Activated gamma-delta T cell treated with anti-CD3 and anti-CD28 coated beads, Interleukin-2, amount 50 U/mL, for 16 hours (primary cell): ENCODE measurements at regions not wholly inside any gene's neighbourhood (a gene's known extent, or its start where the extent isn't known, plus 50 kb on each side); places are given as distances from the start of the nearest gene placed in this dataset.
A peak's percentile ranks its signal among the peaks of the same experiment; 100 is the strongest.

Experiments
- DNase-seq: peaks from one replicate; pipeline ENCODE4 v3.0.0-alpha.2; 2020; ENCODE audit warnings: low read depth

DNA sequence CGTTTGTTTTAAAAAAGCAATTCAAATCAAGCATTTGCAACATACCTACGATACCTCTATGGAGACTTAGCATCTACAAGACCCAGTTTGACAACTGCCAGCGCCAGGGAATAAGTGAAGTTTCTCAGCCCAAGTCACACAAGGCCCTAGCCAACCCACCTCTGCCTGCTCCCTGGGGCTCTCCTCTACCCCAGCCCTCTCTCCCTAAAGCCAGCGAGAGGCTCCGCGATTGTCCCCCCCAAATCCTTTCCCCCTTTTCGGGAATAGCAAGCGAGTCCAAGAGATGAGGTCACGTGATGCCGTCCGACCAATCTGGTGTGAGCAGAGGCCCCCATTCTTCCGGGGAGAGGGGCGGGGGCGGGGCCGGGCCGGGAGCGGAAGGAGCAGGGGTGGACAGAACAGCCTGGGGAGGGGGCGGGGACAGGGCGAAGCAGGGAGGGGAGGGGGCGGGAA, 102.2 kb upstream of the RAB6C start:
- peak; percentile 78 for DNase-seq

DNA sequence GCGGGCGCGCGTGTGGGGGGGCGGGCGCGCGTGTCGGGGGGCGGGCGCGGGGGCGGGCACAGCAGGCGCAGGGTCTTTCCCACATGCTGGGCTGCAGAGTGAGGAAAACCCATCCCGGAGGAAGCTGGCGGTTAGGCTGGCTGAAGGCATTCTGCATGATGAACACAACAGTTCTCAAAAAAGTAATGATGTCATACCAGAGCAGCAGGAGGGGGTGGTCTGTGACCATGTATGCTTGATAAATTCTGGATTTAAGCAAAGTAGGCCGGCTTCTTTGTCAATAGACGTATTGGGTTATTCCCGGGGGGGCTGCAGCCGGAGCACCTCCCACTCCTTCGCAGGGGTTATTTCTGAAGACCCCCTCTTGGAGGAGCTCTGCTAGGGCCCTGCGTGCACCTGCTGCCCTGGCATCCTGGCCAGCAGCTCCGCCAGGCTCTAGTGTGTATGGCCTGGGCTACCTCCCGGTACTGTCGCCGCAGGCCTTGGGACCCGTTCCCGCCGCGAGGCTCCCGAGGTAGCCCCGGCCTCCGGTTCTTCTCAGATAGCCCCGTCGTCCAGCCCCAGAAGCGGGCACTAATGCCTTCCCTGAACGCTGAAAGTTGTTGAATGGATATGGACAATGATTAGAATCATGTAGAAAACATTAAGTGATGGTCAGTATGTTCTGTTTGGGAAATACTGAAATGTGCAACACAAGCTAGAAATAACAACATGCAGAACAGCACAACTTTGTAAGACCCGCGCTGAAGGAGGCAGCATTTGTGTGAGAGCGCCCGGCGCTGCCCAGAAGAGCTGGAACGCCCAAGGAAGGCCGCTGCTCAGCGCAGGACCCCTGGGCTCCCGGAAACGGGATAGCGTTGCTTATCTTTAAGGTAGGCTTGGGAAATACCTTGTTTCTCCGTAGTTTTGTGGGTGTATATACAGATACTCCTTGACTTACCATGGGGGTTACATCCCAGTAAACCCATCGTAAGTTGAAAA, 101.4 kb upstream of the RAB6C start:
- no peak for DNase-seq

DNA sequence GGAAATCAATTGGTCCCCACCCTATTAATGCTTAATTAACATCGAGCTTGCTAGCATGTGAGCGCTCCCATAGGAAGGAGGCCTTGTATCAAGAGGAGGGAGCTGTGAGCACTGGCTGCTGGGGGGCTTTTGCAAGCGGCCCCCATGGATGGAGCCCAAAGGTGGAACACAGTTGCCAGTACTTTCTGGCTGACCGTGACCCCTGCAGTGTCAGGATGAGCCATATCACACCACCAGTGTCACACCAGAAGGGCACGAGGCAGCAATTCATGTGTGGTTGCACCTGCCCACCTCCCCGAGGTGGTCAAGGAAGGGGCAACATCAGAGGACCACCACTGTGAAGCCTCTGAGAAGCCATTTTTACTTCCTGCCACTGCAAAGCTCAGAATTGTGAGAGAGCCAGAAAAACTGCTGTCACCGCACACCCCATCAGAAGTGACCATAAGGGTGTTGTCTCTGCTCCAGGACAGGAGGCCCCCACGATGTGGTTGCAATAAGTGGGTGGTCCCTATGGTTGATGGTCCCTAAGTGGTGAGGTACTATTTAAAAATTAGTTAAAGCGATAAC, 99.8 kb upstream of the RAB6C start:
- no peak for DNase-seq

DNA sequence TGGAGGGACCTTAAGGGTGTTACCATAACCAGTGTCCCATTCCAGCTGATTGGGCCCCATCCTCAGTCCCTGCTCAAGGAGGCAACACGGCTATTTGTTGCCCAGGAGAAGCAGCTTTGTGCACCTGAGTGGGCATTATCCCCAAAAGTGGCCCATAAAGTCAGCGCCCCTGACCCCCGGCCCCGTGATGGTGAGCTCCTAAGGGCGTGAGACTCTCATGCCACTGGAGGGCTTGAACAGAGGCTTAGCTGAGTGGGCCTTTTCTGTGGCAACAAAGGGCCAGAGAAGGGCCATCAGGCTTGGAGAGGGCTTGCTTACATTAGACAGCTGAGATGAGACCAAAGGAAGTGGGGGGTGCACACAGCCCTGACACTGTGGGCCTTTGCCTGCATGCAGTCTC, 99.2 kb upstream of the RAB6C start:
- DNase-seq: no peak

DNA sequence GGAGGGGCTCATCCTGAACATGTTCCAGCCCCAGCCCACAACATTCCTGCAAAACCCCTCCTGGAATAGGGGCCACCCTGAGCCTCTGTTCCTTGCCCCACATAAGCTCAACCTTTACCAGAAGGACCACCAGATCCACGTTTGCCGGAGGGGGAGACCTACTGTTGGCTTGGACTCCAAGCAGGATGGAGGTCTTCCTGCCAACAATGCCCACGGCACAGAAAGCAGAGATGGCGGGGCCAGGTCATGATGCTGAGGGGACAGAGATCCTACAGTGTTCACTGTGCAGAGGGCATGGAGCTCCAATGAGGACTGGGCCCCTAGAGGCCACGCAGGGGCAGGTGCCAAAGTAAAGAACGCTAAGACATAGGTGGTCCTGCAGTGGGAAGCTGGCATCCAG, 98.5 kb upstream of the RAB6C start:
- no peak for DNase-seq

DNA sequence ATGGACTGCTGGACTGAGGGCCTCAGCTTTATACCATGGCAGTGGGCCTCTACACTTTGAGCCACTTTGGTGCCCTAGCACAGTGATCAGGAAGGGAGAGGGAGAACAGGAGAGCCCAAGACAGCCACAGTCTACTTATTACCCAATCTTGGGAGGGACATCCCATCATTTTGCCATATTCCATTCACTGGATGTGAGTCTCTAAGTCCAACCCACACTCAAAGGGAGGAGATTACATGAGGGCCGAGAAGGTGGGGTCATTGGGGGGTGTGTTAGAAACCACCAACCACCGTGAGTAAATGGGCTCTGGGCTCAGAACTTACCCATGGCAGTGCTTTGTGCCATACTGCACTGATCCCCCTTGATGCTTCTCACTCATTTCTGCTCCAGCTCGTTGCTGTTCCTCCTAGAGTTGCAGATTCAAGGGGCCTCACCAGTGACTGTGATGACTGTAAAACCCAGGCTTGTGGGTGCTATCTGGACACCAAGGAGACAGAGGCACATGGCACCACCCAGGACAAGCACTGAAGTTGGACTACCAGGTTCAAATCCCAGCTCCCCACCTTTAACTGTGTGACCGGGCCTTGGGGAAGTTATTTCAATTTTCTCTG, 97.6 kb upstream of the RAB6C start:
- DNase-seq: no peak

DNA sequence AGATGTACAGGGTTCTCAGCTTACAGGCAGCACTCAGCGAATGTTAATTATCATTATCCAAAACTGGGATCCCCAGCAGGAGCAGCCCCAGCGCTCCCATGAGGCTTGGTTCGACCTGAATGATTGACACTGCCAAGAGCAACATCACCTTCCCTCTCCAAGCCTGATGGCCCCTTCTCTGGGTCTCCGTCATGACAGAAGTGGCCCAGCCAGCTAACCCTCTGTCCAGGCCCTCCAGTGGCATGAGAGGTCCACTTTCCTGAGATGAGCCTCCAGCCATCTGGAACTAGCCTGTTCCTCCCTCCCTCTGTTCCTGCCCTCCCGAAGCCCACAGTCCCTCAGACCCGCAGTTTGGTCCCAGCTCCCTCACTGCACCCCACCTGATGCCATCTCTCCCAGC, 97.0 kb upstream of the RAB6C start:
- DNase-seq: no peak

DNA sequence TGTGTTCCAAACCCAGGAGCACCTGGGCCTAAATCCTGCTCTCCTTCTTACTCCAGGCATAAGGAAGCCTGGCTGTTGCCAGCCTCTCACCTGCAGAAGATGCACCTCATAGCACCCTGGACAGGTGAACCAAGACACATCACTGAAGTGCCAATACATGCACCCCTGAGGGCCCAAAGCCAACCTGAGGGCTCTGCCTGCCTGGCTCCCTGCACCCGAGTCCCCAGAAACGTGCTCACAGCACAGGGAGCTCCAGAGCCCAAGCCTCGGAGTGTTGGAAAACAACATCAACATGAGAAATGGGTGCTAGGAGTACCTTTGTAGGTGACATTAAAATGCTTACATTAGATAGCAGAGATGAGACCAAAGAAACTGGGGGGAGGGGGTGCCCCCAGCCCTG, 96.3 kb upstream of the RAB6C start:
- DNase-seq: no peak

DNA sequence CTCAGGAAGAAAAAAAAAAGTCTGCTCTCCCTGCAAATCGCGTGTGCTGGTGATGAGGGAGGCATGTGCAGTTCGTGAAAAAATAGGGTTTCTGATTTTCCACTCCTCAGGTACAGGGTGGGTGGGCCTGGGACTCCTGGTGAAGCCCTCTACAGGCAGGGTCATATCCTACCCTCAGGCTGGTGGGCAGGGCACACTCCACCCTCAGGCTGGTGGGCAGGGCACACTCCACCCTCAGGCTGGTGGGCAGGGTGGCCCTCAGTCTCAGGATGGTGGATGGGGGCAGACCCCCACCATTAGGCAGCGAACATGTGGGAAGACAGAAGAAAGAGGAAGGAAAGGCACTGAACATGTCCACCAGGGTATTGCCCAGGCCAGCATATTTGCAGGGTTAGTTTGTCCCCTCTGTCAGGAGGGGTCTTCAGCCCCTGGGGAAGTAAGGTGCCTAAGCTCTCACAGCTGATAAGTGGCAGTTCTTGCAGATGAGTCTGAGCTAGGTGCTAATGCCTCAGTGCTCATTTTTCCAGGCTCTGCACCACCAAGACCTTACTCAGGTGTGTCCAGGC, 95.2 kb upstream of the RAB6C start:
- no peak for DNase-seq

DNA sequence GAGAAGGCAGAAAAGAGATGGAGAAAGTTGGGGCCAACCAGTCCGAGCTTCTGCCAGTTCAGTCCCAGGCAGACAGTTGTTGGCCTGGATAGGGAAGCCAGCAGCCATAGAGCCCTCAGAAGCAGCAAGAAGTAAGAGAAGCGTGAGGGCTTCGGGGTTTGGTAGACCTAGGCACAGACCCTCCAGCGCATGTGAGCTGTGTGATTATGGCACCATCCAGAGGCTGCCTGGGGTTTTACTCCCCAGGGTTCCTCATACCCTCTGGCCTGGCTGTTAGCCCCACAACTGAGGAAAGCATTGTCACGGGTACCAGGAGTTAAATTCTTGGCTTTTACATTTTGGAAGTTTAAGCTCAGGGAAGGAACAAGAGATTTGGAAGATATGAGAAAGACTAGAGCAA, 93.7 kb upstream of the RAB6C start:
- no peak for DNase-seq

DNA sequence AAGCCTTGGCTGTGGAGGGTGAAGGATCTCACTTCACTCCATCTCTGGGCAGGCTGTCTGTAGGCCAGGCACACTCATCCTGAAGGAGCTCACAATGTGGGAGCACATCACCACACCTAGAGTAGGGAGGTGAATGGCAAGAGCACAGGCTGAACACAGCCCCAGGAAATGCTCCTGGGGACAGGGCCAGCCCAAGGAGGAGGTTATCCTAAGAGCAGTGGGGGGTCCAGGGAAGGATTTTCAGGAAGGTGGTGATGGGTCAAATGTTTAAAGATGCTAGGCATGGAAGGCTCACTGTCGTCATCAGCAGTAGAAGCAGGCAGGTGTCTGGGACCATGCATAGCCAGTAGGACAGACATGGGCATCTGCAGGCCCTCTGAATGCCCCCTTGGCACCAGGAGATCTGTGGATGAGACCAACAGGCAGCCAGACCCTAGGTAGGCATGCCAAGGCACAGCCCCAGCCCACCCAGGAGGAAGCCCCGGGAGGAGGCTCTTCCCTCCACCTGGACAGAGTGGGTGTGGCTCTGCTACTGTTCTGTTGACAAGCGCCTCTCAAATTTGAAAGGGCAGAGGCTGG, 91.7 kb upstream of the RAB6C start:
- no peak for DNase-seq

DNA sequence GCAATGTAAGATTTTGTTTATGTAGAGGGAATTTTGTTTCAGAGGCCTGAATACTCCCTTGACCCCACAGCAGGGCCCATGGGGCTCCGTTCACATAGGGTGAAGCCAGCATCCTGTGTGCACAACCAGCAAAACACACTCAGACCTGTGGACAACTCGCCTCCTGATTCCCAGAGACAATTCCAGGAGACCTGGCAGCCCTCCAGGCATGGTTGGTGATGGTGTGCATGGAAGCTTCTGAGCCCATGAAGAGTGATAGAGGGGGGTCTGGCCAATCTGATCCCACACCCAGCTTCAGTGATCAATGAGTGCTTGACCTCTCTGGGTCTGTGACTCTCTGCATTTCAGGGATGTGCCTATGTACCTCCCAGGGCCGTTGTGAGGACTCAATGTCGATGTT, 91.0 kb upstream of the RAB6C start:
- no peak for DNase-seq

DNA sequence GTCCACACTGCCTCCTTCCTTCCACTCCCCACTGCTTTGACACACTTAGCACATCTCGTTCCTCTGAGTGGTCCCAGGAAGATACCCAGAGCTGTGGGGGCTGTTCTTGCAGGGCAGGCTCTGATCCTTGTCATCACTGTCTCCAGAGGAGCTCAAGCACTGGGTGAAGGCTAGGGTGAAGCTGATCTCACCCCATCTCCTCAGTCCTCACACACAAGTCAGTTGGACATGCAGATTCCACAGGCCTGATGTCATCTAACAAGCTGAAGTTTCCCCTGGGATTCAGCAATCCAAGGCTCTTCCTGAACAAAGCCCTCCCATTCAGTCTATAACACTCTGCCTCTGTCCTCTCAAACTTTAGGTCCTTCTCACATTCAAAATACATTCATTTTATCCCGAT, 90.6 kb upstream of the RAB6C start:
- DNase-seq: no peak

DNA sequence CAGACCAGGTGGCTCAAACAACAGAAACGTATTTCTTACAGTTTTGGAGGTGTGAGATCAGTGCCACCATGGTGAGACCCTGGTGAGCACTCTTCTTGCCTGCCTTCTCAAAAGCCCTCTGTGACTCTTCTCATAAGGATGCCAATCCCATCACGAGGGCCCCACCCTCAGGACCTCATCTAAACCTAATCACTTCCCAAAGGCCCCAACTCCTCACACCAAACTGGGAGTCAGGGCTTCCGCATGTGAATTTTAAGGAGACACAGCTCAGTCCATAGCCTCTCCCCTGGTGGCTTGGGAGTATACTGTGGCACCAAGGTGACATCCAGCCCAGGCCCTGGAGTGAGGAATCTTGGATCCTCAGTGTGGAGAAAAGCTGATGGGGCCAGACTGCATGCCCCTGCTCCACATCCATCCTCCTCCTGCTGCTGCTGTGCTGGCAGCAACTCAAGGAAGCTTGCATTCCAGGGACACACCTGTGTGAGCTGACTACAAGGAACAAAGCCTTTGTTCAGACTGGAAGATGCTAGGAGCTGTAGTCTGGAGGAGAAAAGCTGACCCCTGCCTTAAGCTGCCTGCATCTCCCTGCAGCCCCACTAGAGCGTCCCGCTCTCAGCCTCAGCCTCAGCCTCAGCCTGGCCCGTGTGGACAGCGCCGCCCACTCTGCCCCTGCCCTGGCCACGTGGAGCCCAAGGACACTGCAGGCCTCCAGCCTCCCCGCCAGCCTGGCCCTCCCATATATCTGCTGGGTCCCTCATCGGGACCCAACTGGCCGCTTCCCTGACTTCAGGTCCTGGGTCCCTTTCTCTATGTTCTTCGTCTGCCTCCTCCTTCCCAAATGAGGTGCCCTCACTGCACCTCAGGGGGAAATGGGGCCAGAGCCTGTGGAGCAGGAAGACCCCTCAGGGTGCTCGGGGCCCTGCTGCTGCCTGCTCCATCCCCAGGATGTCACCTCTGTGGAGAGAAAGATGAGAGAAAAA, 87.8 kb upstream of the RAB6C start:
- DNase-seq: no peak

DNA sequence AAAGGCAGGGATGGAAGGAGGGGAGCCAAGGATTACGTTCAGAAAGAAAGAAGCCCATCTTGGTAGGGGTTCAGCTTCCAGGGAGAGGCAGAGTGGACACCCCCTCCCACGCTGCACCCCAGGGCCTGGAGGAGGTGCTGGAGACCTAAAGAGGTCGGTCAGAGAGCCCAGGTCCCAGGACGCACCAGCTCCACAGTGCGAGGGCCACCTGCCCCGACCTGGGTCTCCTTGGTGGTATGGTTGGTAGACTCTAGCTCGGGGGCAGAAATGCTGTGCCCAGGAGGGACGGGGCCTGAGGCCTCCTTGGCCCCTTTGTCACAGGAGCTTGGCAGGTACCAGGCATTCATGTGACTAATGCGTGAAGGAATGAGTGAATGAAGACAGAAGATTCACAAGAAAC, 87.1 kb upstream of the RAB6C start:
- DNase-seq: no peak

DNA sequence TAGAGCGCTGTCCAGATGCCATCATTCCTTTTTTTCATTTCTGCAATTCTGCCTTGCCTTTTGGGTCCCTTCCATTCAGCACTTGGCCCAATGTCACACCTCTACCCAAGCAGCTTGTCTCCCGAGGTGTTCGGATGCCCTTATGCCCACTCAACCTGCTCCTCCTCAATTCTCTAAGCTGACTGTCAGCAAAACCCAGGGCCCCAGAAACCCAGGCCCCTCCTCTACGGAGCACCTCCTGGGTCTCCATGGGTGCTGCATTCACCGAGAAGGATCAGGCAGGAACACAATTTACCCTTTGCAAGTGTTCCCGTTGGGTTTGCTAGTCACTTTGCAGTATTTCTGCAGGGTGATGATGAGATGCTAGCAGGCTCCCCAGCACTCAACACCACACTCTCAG, 86.7 kb upstream of the RAB6C start:
- DNase-seq: no peak

DNA sequence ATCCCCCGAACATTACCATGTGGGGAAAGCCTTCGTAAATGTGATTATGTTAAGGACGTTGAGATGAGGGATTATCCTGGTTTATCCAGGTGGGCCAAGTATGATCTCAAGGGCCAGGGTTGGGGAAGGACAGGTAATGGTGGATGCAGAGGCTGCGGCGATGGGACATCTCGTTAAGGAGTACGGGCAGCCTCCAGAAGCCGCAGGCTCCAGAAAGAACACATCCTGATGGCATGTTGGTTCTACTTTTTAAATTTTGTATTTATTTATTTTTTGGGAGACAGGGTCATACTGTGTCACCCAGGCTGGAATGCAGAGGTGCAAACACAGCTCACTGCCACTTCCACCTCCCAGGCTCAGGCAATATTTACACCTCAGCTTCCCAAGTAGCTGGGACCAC, 86.2 kb upstream of the RAB6C start:
- no peak for DNase-seq

DNA sequence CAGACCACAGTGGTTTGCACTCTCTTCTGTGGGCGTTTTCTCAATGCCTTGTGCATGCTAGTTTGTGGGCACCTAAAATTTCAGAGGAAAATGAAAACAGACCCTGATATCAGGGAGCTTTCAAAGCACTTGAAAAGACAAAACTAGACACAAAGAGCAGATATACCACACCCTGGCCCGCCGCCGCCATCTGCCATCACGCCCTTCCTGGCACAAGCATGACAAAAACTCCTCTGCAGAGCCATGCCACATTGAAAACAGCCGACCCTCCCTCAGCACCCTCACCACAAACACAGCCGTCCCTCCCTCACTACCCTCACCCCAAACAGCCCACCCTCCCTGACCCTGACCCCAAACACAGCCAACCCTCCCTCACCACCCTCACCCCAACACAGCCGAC, 84.8 kb upstream of the RAB6C start:
- DNase-seq: no peak

DNA sequence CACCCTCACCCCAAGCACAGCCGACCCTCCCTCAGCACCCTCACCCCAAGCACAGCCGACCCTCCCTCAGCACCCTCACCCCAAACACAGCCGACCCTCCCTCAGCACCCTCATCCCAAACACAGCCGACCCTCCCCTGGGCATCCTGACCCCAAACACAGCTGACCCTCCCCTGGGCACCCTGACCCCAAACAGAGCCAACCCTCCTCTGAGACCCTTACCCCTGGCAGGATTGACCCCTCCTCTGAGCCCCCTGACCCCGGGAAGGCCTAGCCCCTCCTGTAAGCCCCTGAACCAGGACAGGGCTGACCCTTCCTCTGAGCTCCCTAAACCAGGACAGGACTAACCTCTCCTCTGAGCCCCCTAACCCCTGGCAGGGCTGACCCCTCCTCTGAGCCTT, 84.4 kb upstream of the RAB6C start:
- no peak for DNase-seq

DNA sequence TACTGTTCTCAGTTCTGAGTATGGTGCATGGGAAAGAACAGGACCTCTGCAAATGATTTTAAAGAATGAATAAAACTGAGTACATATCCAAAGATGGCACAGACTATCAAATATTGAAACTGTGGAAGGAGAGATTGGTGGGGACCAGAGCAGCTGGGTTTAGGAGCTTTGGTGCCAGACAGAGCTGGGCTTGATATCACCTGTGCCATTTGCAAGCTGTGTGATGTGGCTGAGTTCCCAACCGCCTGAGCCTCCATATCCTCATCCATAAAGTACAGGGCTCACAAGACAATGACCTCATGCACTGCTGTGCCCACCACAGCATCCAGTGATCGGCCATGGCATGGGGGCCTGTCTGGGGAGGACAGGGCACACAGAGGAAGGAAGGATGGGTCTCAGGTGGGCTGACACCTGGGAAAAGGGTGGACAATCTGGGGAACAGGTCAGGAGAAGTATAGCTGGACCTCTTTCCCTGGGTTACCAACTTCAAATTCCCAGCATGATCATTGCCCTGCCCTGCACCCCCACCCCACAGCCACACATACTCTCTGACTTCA, 83.9 kb upstream of the RAB6C start:
- no peak for DNase-seq
